Suprapubic skin (tissue), 4 donors: ENCODE measurements at regions not wholly inside any gene's neighbourhood (a gene's known extent, or its start where the extent isn't known, plus 50 kb on each side); places are given as distances from the start of the nearest gene placed in this dataset.

ENCODE experiments used
- EP300 ChIP-seq: sonication (generic); formaldehyde crosslinking; IDR thresholded peaks from one replicate; pipeline ENCODE4 v1.6.1; 2017; ENCODE audit warnings: antibody characterized with exemption
- POLR2A ChIP-seq, 2 donors: fragments of 450-650 bp; IDR thresholded peaks; one replicate each; pipeline ENCODE4 v1.6.1; 2017; ENCODE audit warnings: antibody characterized with exemption in 2 of 2, mild to moderate bottlenecking in 2 of 2, moderate library complexity in 2 of 2
- POLR2AphosphoS5 ChIP-seq, 3 donors: sonication (generic); formaldehyde crosslinking; IDR thresholded peaks; one replicate each; pipeline ENCODE4 v1.6.1; 2017; ENCODE audit warnings: antibody characterized with exemption in 3 of 3
- TF ChIP-seq, protein P1 (sequence below), 2 donors: fragments of 200-600 bp in 1 of 2; fragments of 450-650 bp in 1 of 2; sonication (generic) in 1 of 2; IDR thresholded peaks; one replicate each; pipeline ENCODE4 v1.5.1; 2016 to 2019; ENCODE audit warnings: antibody characterized with exemption in 2 of 2, mild to moderate bottlenecking in 1 of 2, moderate library complexity in 1 of 2

DNA sequence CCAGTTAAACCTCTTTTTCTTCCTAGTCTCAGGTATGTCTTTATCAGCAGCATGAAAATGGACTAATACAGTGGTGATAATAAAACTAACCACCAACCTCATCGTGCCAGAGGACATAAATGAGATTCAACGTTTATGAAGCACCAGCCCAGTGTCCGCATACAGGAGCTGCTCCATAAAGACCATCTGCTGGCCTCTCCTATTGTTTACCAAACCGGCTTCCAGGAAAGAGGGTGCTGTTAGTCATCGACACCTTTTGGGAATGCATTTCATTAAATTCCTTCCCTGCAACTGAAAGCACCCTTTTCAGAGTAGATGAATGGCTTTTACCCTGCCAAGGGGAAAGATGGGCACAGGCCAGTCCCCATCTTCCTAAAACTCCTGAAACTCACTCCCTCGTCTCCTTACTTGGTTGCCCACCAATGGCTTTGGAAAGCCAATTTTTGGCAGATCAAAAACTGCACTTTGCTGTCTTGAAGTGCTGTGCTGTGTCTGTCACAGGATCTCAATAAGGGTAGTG is 122.1 kb downstream of the AQP9 start:
- TF ChIP-seq, protein P1, sequence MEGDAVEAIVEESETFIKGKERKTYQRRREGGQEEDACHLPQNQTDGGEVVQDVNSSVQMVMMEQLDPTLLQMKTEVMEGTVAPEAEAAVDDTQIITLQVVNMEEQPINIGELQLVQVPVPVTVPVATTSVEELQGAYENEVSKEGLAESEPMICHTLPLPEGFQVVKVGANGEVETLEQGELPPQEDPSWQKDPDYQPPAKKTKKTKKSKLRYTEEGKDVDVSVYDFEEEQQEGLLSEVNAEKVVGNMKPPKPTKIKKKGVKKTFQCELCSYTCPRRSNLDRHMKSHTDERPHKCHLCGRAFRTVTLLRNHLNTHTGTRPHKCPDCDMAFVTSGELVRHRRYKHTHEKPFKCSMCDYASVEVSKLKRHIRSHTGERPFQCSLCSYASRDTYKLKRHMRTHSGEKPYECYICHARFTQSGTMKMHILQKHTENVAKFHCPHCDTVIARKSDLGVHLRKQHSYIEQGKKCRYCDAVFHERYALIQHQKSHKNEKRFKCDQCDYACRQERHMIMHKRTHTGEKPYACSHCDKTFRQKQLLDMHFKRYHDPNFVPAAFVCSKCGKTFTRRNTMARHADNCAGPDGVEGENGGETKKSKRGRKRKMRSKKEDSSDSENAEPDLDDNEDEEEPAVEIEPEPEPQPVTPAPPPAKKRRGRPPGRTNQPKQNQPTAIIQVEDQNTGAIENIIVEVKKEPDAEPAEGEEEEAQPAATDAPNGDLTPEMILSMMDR (IDR thresholded peaks at IDR 0.05) = no peak
- TF ChIP-seq POLR2A (IDR thresholded peaks at IDR 0.05) (no peak), POLR2AphosphoS5 (IDR thresholded peaks at IDR 0.05) (no peak), EP300 (no peak)
